ENCODE measurements at regions not wholly inside any gene's neighbourhood (a gene's known extent, or its start where the extent isn't known, plus 50 kb on each side); places are given as distances from the start of the nearest gene placed in this dataset.

- Histone ChIP-seq H3K36me3 (ENCODE audit: control insufficient read depth, insufficient read depth, low read length) (no peaks in the 10 kb centered on the region), H3K27me3 (ENCODE audit: control insufficient read depth, insufficient read depth, low read length) (no peaks in the 10 kb centered on the region), H3K4me3 (ENCODE audit: low read depth, low read length) (no peak overlapping the region)
- POLR2A ChIA-PET = no interaction called here
- CTCF ChIA-PET = interaction anchor here (0.6 kb wide), 1 partner anchor 611 kb away, joined by 3 read pairs; no protein-coding TSS in a partner anchor
- DNase-seq (ENCODE audit: low read depth) = no peak
- no peak for TF ChIP-seq CTCF (IDR thresholded peaks at IDR 0.05; ENCODE audit: insufficient read depth, low read depth, low read length)
These were observed 122.5 kb downstream of the CETN3 start for GRCh38 chr5:90287036-90287435.

- DNase-seq (ENCODE audit: low read depth) = no peak
- CTCF ChIA-PET = interaction anchor here (1.0 to 1.1 kb wide), 2 partner anchors 19 to 20 kb away, joined by 3 read pairs; no protein-coding TSS in a partner anchor
- H3K4me3 ChIP-seq (ENCODE audit: low read depth, low read length) = no peak overlapping the region
- no peaks in the 10 kb centered on the region for H3K27me3 ChIP-seq (ENCODE audit: control insufficient read depth, insufficient read depth, low read length)
- H3K36me3 ChIP-seq (ENCODE audit: control insufficient read depth, insufficient read depth, low read length) = no peaks in the 10 kb centered on the region
- POLR2A ChIA-PET = no interaction called here
- no peak for TF ChIP-seq CTCF (IDR thresholded peaks at IDR 0.05; ENCODE audit: insufficient read depth, low read depth, low read length)
These were observed 124.0 kb downstream of the CETN3 start for GRCh38 chr5:90285581-90285980.

GRCh38 chr5:90284375-90284774, 125.2 kb downstream of the CETN3 start:
- ChIA-PET POLR2A (no interaction called here), CTCF (interaction anchor here (1.0 kb wide), 1 partner anchor 18 kb away, joined by 3 read pairs; no protein-coding TSS in a partner anchor)
- no peak overlapping the region for H3K4me3 ChIP-seq (ENCODE audit: low read depth, low read length)
- TF ChIP-seq CTCF (IDR thresholded peaks at IDR 0.05; ENCODE audit: insufficient read depth, low read depth, low read length) = no peak
- H3K36me3 ChIP-seq (ENCODE audit: control insufficient read depth, insufficient read depth, low read length) = no peaks in the 10 kb centered on the region
- no peaks in the 10 kb centered on the region for H3K27me3 ChIP-seq (ENCODE audit: control insufficient read depth, insufficient read depth, low read length)
- DNase-seq (ENCODE audit: low read depth) = no peak

DNA sequence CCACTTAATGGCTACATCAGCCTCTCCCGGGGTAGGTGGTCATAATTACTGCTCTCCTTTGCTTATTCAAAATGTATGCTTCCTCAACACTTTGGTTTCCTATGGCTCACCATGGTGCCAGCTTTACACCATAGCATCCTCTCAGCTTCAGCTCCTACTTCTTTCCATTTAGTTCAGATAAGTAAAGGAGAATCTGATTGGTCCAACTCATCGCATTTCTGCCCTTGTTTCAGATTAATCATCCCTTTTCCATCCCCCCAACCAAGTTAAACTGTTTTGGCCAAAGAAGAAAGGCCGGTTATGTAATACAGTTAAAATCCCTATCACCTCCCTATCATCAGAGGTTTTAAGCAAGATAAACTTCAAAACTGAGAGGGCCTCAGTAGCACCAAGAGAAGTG, 130.5 kb downstream of the CETN3 start:
- TF ChIP-seq CTCF (IDR thresholded peaks at IDR 0.05; ENCODE audit: insufficient read depth, low read depth, low read length) = no peak
- ChIA-PET POLR2A (no interaction called here), CTCF (interaction anchor here (0.7 to 3.5 kb wide), 3 partner anchors 13 to 1552 kb away, joined by 3 to 9 read pairs (median 5); no protein-coding TSS in a partner anchor)
- Histone ChIP-seq H3K36me3 (ENCODE audit: control insufficient read depth, insufficient read depth, low read length) (no peaks in the 10 kb centered on the region), H3K27me3 (ENCODE audit: control insufficient read depth, insufficient read depth, low read length) (no peaks in the 10 kb centered on the region), H3K4me3 (ENCODE audit: low read depth, low read length) (no peak overlapping the region)
- no peak for DNase-seq (ENCODE audit: low read depth)

DNA sequence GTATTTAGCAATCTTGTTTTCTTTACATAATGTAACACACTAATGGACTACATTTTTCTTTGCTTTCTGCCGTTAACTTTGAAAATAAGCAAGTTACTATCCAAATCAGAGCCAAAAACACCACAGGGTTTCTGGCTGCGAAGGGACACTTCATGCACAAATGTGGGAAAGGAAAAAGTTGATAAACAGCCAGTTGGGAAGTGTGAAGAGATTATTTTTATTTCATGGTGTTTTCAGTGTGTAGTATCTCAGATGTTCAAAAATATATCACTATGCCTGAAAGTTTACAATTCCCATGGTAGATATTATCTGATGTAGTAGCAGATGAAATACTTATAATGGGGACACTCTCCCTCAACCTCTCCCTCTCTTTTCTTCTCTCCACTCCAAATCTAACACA, 135.3 kb downstream of the CETN3 start:
- ChIA-PET POLR2A (no interaction called here), CTCF (no interaction called here)
- H3K4me3 ChIP-seq (ENCODE audit: low read depth, low read length) = no peak overlapping the region
- no peaks in the 10 kb centered on the region for H3K27me3 ChIP-seq (ENCODE audit: control insufficient read depth, insufficient read depth, low read length)
- DNase-seq (ENCODE audit: low read depth) = no peak
- H3K36me3 ChIP-seq (ENCODE audit: control insufficient read depth, insufficient read depth, low read length) = no peaks in the 10 kb centered on the region
- no peak for TF ChIP-seq CTCF (IDR thresholded peaks at IDR 0.05; ENCODE audit: insufficient read depth, low read depth, low read length)

Data from BJ (cell line).